Activated CD4-positive, alpha-beta T cell treated with anti-CD3 and anti-CD28 coated beads, Interleukin-2, amount 10 ng/mL, durations not matched to agents 24 days and 14 days (primary cell): ENCODE measurements at regions not wholly inside any gene's neighbourhood (a gene's known extent, or its start where the extent isn't known, plus 50 kb on each side); places are given as distances from the start of the nearest gene placed in this dataset.

Experiments used
- DNase-seq: peaks from one replicate; pipeline ENCODE4 v3.0.0; 2022
- H3K27ac Mint-ChIP-seq: one replicate; pipeline ENCODE4 v1.8.0; 2022; ENCODE audit warnings: mild to moderate bottlenecking, mixed read lengths
- H3K27me3 Mint-ChIP-seq: one replicate; pipeline ENCODE4 v1.8.0; 2022; ENCODE audit warnings: mixed read lengths
- H3K36me3 Mint-ChIP-seq: one replicate; pipeline ENCODE4 v1.8.0; 2022; ENCODE audit warnings: low read depth, mild to moderate bottlenecking, mixed read lengths
- H3K4me1 Mint-ChIP-seq: one replicate; pipeline ENCODE4 v1.8.0; 2021; ENCODE audit warnings: mixed read lengths
- H3K4me3 Mint-ChIP-seq: one replicate; pipeline ENCODE4 v1.8.0; 2022; ENCODE audit warnings: mild to moderate bottlenecking, moderate library complexity, mixed read lengths
- H3K9me3 Mint-ChIP-seq: one replicate; pipeline ENCODE4 v1.8.0; 2021; ENCODE audit warnings: mixed read lengths
- intact Hi-C: fragments of 100-400 bp; cut with micrococcal nuclease; formaldehyde crosslinking; loops from one replicate; pipeline ENCODE4 v1.15.1; 2023

GRCh38 chr10:43965918-43966570 is 317.4 kb upstream of the ZNF32 start:
- Mint-ChIP-seq H3K4me1 (no peaks in the 10 kb centered on the region), H3K9me3 (no peaks in the 10 kb centered on the region), H3K4me3 (no peak overlapping the region), H3K27me3 (peaks cover 23% of the 10 kb centered on the region), H3K36me3 (no peaks in the 10 kb centered on the region), H3K27ac (no peak overlapping the region)
- intact Hi-C loops: no loop called here
- no peak for DNase-seq

- no peaks in the 10 kb centered on the region for H3K9me3 Mint-ChIP-seq
- no peak overlapping the region for H3K27ac Mint-ChIP-seq
- no peak overlapping the region for H3K4me3 Mint-ChIP-seq
- DNase-seq: no peak
- H3K27me3 Mint-ChIP-seq: peaks cover 23% of the 10 kb centered on the region
- H3K4me1 Mint-ChIP-seq: no peaks in the 10 kb centered on the region
- intact Hi-C loops: no loop called here
- no peaks in the 10 kb centered on the region for H3K36me3 Mint-ChIP-seq
Measured at GRCh38 chr10:43965033-43965917, 316.6 kb upstream of the ZNF32 start.

GRCh38 chr10:43964486-43964885 is 315.8 kb upstream of the ZNF32 start:
- H3K4me1 Mint-ChIP-seq: no peaks in the 10 kb centered on the region
- no peaks in the 10 kb centered on the region for H3K9me3 Mint-ChIP-seq
- H3K36me3 Mint-ChIP-seq: no peaks in the 10 kb centered on the region
- intact Hi-C loops: no loop called here
- DNase-seq: no peak
- no peak overlapping the region for H3K27ac Mint-ChIP-seq
- peaks cover 23% of the 10 kb centered on the region for H3K27me3 Mint-ChIP-seq
- no peak overlapping the region for H3K4me3 Mint-ChIP-seq

GRCh38 chr10:43963793-43964425 is 315.2 kb upstream of the ZNF32 start:
- H3K4me3 Mint-ChIP-seq: no peak overlapping the region
- intact Hi-C loops: no loop called here
- DNase-seq: no peak

GRCh38 chr10:43963379-43963778 is 314.7 kb upstream of the ZNF32 start:
- no peaks in the 10 kb centered on the region for H3K9me3 Mint-ChIP-seq
- intact Hi-C loops: no loop called here
- DNase-seq: no peak
- H3K4me1 Mint-ChIP-seq: no peaks in the 10 kb centered on the region
- no peaks in the 10 kb centered on the region for H3K36me3 Mint-ChIP-seq
- H3K27me3 Mint-ChIP-seq: peaks cover 23% of the 10 kb centered on the region
- no peak overlapping the region for H3K27ac Mint-ChIP-seq
- H3K4me3 Mint-ChIP-seq: no peak overlapping the region

More at GRCh38 chr10:43963793-43964425, 315.2 kb upstream of the ZNF32 start:
- peaks cover 23% of the 10 kb centered on the region for H3K27me3 Mint-ChIP-seq
- H3K36me3 Mint-ChIP-seq: no peaks in the 10 kb centered on the region
- no peaks in the 10 kb centered on the region for H3K9me3 Mint-ChIP-seq
- H3K4me1 Mint-ChIP-seq: no peaks in the 10 kb centered on the region
- H3K27ac Mint-ChIP-seq: no peak overlapping the region

GRCh38 chr10:43962346-43963191 is 313.9 kb upstream of the ZNF32 start:
- Mint-ChIP-seq H3K36me3 (no peaks in the 10 kb centered on the region), H3K4me3 (no peak overlapping the region), H3K27ac (no peak overlapping the region), H3K27me3 (peaks cover 23% of the 10 kb centered on the region), H3K4me1 (no peaks in the 10 kb centered on the region), H3K9me3 (no peaks in the 10 kb centered on the region)
- intact Hi-C loops: no loop called here
- DNase-seq: no peak

GRCh38 chr10:43961523-43962345 is 313.1 kb upstream of the ZNF32 start:
- Mint-ChIP-seq H3K4me3 (no peak overlapping the region), H3K4me1 (no peaks in the 10 kb centered on the region), H3K36me3 (no peaks in the 10 kb centered on the region), H3K27me3 (peaks cover 19% of the 10 kb centered on the region), H3K27ac (no peak overlapping the region), H3K9me3 (no peaks in the 10 kb centered on the region)
- intact Hi-C loops: no loop called here
- DNase-seq: no peak

- Mint-ChIP-seq H3K36me3 (no peaks in the 10 kb centered on the region), H3K9me3 (no peaks in the 10 kb centered on the region), H3K4me3 (no peak overlapping the region), H3K27me3 (peaks cover 19% of the 10 kb centered on the region), H3K4me1 (no peaks in the 10 kb centered on the region), H3K27ac (no peak overlapping the region)
- DNase-seq: no peak
- intact Hi-C loops: no loop called here
Measured at GRCh38 chr10:43960981-43961380, 312.3 kb upstream of the ZNF32 start.

- H3K4me1 Mint-ChIP-seq: no peaks in the 10 kb centered on the region
- peaks cover 17% of the 10 kb centered on the region for H3K27me3 Mint-ChIP-seq
- H3K27ac Mint-ChIP-seq: no peak overlapping the region
- no peak overlapping the region for H3K4me3 Mint-ChIP-seq
- H3K36me3 Mint-ChIP-seq: no peaks in the 10 kb centered on the region
- no peaks in the 10 kb centered on the region for H3K9me3 Mint-ChIP-seq
- no peak for DNase-seq
- intact Hi-C loops: no loop called here
Measured at GRCh38 chr10:43960477-43960876, 311.8 kb upstream of the ZNF32 start.

- Mint-ChIP-seq H3K27me3 (peaks cover 14% of the 10 kb centered on the region), H3K36me3 (no peaks in the 10 kb centered on the region)
Measured at GRCh38 chr10:43960135-43960415, 311.4 kb upstream of the ZNF32 start.

GRCh38 chr10:43959364-43960134 is 310.9 kb upstream of the ZNF32 start:
- Mint-ChIP-seq H3K9me3 (no peaks in the 10 kb centered on the region), H3K27ac (no peak overlapping the region), H3K27me3 (peaks cover 10% of the 10 kb centered on the region), H3K4me1 (no peaks in the 10 kb centered on the region), H3K36me3 (no peaks in the 10 kb centered on the region), H3K4me3 (no peak overlapping the region)
- intact Hi-C loops: no loop called here
- DNase-seq: no peak

More at GRCh38 chr10:43960135-43960415, 311.4 kb upstream of the ZNF32 start:
- no peak overlapping the region for H3K4me3 Mint-ChIP-seq
- H3K4me1 Mint-ChIP-seq: no peaks in the 10 kb centered on the region
- no peak overlapping the region for H3K27ac Mint-ChIP-seq
- no peak for DNase-seq
- intact Hi-C loops: no loop called here
- H3K9me3 Mint-ChIP-seq: no peaks in the 10 kb centered on the region

GRCh38 chr10:43958964-43959363 is 310.3 kb upstream of the ZNF32 start:
- H3K9me3 Mint-ChIP-seq: no peaks in the 10 kb centered on the region
- no peak overlapping the region for H3K27ac Mint-ChIP-seq
- H3K27me3 Mint-ChIP-seq: peaks cover 4% of the 10 kb centered on the region
- no peak overlapping the region for H3K4me3 Mint-ChIP-seq
- H3K36me3 Mint-ChIP-seq: no peaks in the 10 kb centered on the region
- H3K4me1 Mint-ChIP-seq: no peaks in the 10 kb centered on the region
- no peak for DNase-seq
- intact Hi-C loops: no loop called here
